ENCODE measurements at regions not wholly inside any gene's neighbourhood (a gene's known extent, or its start where the extent isn't known, plus 50 kb on each side); places are given as distances from the start of the nearest gene placed in this dataset.

DNA sequence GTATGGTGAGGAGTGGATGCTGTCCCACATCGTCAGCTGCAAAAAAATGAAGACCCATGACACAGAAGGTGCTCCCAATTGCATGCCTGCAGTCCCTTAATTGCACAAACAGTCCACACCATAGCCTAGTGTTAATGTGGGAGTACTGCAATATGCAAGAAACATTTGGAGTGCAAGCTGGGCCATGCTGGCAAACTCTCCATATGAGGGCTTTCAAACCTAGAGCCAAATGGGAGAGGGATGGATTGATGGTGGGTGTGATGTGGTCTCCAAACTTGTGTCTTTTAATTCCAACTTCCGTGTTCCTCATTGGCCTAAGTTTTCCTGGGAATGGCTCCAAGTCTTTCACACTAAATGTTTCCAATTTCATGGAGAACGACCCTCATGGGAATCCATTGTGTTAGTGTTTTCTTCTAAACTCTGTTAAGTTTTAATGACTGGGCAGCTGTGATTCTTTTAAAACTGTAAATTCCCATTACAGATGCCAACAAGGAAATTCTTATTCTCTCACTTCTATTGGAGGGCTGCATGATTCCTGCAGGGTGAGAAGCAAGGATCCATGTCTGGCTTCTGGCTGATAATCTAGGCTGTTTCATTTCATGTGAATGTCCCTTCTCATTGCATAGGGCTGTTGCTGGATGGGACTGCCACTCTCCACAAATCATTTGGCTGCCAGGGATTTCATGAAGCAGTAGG, 745.3 kb upstream of the TSPY4 start:
- intact Hi-C loops (cut with DNase I; ENCODE audit: low total_unique reads), result no loop called here
- no peaks in the 10 kb centered on the region for H3K9me3 ChIP-seq
- TF ChIP-seq, protein P1, sequence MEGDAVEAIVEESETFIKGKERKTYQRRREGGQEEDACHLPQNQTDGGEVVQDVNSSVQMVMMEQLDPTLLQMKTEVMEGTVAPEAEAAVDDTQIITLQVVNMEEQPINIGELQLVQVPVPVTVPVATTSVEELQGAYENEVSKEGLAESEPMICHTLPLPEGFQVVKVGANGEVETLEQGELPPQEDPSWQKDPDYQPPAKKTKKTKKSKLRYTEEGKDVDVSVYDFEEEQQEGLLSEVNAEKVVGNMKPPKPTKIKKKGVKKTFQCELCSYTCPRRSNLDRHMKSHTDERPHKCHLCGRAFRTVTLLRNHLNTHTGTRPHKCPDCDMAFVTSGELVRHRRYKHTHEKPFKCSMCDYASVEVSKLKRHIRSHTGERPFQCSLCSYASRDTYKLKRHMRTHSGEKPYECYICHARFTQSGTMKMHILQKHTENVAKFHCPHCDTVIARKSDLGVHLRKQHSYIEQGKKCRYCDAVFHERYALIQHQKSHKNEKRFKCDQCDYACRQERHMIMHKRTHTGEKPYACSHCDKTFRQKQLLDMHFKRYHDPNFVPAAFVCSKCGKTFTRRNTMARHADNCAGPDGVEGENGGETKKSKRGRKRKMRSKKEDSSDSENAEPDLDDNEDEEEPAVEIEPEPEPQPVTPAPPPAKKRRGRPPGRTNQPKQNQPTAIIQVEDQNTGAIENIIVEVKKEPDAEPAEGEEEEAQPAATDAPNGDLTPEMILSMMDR (IDR thresholded peaks at IDR 0.05), result no peak
- no peaks in the 10 kb centered on the region for H3K27me3 ChIP-seq
- H3K27ac ChIP-seq, result no peak overlapping the region
- H3K36me3 ChIP-seq, result no peaks in the 10 kb centered on the region
- no peaks in the 10 kb centered on the region for H3K4me1 ChIP-seq
- no peak overlapping the region for H3K4me3 ChIP-seq
- no peak for DNase-seq

DNA sequence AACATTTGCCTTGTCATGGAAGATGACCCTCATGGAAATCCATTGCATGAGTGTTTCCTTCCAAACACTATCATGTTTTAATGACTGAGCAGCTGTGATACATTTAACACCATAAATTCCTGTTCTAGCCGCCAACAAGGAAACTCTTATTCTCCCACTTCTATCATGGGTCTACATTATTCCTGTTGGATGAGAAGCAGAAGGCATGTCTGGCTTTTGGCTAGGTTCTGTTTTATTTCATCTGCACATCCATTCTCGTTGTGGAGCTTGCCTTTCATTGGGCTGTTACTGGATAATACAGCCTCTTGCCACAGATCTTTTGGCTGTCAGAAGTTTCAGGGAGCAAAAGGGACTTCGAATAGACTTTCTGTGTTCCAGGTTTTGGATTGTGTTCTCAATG, 742.6 kb upstream of the TSPY4 start:
- no peak overlapping the region for H3K27ac ChIP-seq
- H3K4me1 ChIP-seq, result no peaks in the 10 kb centered on the region
- H3K36me3 ChIP-seq, result no peaks in the 10 kb centered on the region
- H3K27me3 ChIP-seq, result no peaks in the 10 kb centered on the region
- H3K9me3 ChIP-seq, result no peaks in the 10 kb centered on the region
- intact Hi-C loops (cut with DNase I; ENCODE audit: low total_unique reads), result no loop called here
- no peak overlapping the region for H3K4me3 ChIP-seq
- no peak for DNase-seq
- TF ChIP-seq, protein P1 (IDR thresholded peaks at IDR 0.05), result no peak

DNA sequence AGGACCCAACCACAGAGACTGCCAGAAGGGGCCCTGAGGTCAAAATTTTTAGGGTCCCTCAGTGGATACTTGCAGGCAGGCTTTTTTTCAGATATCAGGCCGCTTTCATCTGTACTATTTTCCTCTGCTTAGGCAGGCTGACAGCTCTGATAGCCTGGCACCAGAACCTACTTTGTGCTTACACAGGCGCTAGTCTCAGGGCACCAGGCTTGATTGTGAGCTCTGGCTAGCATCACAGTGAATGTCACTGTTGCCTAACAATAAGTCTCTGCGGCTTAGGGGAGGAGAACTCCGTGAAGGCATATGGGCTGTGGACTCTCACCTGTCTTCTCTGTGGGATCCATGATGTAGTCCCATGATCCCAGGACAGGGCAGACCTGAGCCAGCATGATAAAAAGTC, 738.1 kb upstream of the TSPY4 start:
- Histone ChIP-seq H3K4me1 (no peaks in the 10 kb centered on the region), H3K36me3 (no peaks in the 10 kb centered on the region), H3K4me3 (no peak overlapping the region), H3K27me3 (no peaks in the 10 kb centered on the region), H3K9me3 (no peaks in the 10 kb centered on the region), H3K27ac (no peak overlapping the region)
- TF ChIP-seq, protein P1 (IDR thresholded peaks at IDR 0.05), result no peak
- no peak for DNase-seq
- intact Hi-C loops (cut with DNase I; ENCODE audit: low total_unique reads), result no loop called here

DNA sequence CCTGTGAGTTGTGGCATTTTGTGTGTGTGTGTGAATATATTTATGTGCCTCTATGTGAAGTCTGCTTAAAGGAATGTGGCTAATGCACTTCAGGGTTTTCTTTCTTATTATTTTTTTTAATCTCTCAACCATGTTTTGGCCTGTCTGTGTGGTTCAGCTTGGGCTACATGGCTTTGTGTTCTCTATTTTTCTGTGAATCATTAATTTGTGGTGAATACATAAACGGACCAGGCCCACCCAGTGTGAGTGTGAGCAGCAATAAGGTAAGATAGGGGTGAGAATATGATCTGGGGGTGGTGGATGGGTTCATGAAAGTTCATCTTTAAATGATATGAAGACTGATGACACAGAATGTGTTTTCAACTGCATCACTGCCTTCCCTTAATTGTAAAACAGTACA, 726.6 kb upstream of the TSPY4 start:
- no peak for DNase-seq
- intact Hi-C loops (cut with DNase I; ENCODE audit: low total_unique reads), result no loop called here
- TF ChIP-seq, protein P1 (IDR thresholded peaks at IDR 0.05), result no peak
- H3K36me3 ChIP-seq, result no peaks in the 10 kb centered on the region
- no peak overlapping the region for H3K4me3 ChIP-seq
- H3K9me3 ChIP-seq, result no peaks in the 10 kb centered on the region
- no peaks in the 10 kb centered on the region for H3K27me3 ChIP-seq
- no peaks in the 10 kb centered on the region for H3K4me1 ChIP-seq
- H3K27ac ChIP-seq, result no peak overlapping the region

DNA sequence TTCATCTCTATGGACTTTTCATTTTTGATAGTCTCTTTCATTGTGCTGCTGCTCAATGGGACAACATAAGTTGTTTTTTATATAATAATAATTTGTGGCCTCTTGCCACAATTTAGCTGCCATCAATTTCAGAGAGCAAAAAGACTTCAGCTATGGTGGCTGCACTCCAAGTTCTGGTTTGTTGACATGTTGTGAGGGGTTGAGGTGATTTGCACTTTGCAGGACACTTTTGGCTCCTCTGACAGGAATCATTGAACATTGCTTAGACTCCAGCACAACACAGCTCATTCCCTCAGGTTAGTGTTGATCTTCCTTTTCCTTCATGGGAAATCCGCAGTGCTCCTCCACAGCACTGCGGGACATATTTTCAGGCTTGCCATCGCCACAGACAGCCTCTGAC, 725.4 kb upstream of the TSPY4 start:
- H3K36me3 ChIP-seq, result no peaks in the 10 kb centered on the region
- H3K27ac ChIP-seq, result no peak overlapping the region
- H3K4me1 ChIP-seq, result no peaks in the 10 kb centered on the region
- intact Hi-C loops (cut with DNase I; ENCODE audit: low total_unique reads), result no loop called here
- no peaks in the 10 kb centered on the region for H3K9me3 ChIP-seq
- no peak overlapping the region for H3K4me3 ChIP-seq
- DNase-seq, result no peak
- TF ChIP-seq, protein P1 (IDR thresholded peaks at IDR 0.05), result no peak
- no peaks in the 10 kb centered on the region for H3K27me3 ChIP-seq

DNA sequence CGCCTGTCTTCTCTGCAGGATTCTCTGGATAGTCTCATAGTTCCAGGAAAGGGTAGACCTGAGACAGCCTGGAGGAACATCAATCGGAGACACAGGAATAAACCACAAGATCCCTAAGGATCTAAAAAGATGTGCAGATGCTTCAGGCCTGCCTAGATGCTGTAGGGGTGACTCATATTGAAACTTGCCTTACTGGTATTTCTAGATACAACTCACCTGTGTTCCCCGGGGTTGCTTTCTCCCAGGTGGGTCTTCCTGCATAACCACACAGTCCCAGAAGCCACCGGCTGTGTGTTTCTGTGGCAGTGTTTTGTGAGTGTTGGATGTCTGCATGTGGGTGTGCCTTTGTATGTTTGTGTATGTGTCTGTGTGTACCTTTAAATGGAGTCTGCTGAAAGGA, 719.0 kb upstream of the TSPY4 start:
- Histone ChIP-seq H3K27ac (no peak overlapping the region), H3K36me3 (no peaks in the 10 kb centered on the region), H3K4me3 (no peak overlapping the region), H3K4me1 (no peaks in the 10 kb centered on the region), H3K9me3 (no peaks in the 10 kb centered on the region), H3K27me3 (no peaks in the 10 kb centered on the region)
- intact Hi-C loops (cut with DNase I; ENCODE audit: low total_unique reads), result no loop called here
- no peak for DNase-seq
- TF ChIP-seq, protein P1 (IDR thresholded peaks at IDR 0.05), result no peak
